PC-3 (cell line): ENCODE measurements at regions not wholly inside any gene's neighbourhood (a gene's known extent, or its start where the extent isn't known, plus 50 kb on each side); places are given as distances from the start of the nearest gene placed in this dataset.

Source experiments
- ATAC-seq: fragments of 200-7000 bp; cut with Tn5 transposase; 2 replicates; pipeline ENCODE4 v1.9.1; 2020; ENCODE audit warnings: mild to moderate bottlenecking, moderate library complexity
- BruUV-seq: library from RNA; stranded (reverse); fragments of 400-500 nt; replicated peaks from 2 replicates; lab custom pipeline; 2021; lab: Mats Ljungman, UMichigan
- CTCF ChIA-PET: fragments of 300-600 bp; sonication (Branson Sonifier 250); formaldehyde crosslinking; loops from one replicate; lab custom pipeline; 2022; ENCODE audit warnings: antibody characterized with exemption; lab: Charles Lee
- POLR2A ChIA-PET: fragments of 300-600 bp; sonication (Branson Sonifier 250); formaldehyde crosslinking; loops from one replicate; lab custom pipeline; 2022; ENCODE audit warnings: antibody characterized with exemption; ENCODE audit not compliant: unreplicated experiment; lab: Charles Lee
- DNase-seq: peaks from one replicate; pipeline ENCODE4 v3.0.0-alpha.2; 2015
- H2AFZ ChIP-seq: fragments of 300-600 bp; sonication (generic); 2 replicates; pipeline ENCODE4 v1.6.0; 2016; ENCODE audit warnings: antibody characterized with exemption, low read length
- H3F3A ChIP-seq: fragments of 300-600 bp; sonication (generic); one replicate; pipeline ENCODE4 v1.6.0; 2017; ENCODE audit warnings: antibody characterized with exemption, low read length, control low read depth, mild to moderate bottlenecking; ENCODE audit not compliant: unreplicated experiment
- H3K27ac ChIP-seq: fragments of 300-600 bp; sonication (generic); 2 replicates; pipeline ENCODE4 v1.5.1; 2016; ENCODE audit warnings: mild to moderate bottlenecking, low read length
- H3K27me3 ChIP-seq: fragments of 300-600 bp; sonication (generic); 2 replicates; pipeline ENCODE4 v1.6.1; 2016; ENCODE audit warnings: low read length, mixed read lengths
- H3K36me3 ChIP-seq: fragments of 300-600 bp; sonication (generic); 2 replicates; pipeline ENCODE4 v1.6.1; 2016; ENCODE audit warnings: low read depth, mixed run types, low read length, mixed read lengths
- H3K4me1 ChIP-seq: fragments of 300-600 bp; sonication (generic); 2 replicates; pipeline ENCODE4 v1.5.1; 2016; ENCODE audit warnings: low read length; ENCODE audit not compliant: insufficient read depth
- H3K4me2 ChIP-seq: fragments of 300-600 bp; sonication (generic); 2 replicates; pipeline ENCODE4 v1.6.0; 2016; ENCODE audit warnings: low read length
- H3K4me3 ChIP-seq: fragments of 300-600 bp; sonication (generic); 2 replicates; pipeline ENCODE4 v1.5.1; 2016; ENCODE audit warnings: mild to moderate bottlenecking, low read length, mixed read lengths
- H3K79me2 ChIP-seq: fragments of 300-600 bp; sonication (generic); 2 replicates; pipeline ENCODE4 v1.6.1; 2017; ENCODE audit warnings: low read length, mixed read lengths
- H3K9ac ChIP-seq: fragments of 300-600 bp; sonication (generic); 2 replicates; pipeline ENCODE4 v1.6.0; 2016; ENCODE audit warnings: mild to moderate bottlenecking, low read length
- H3K9me2 ChIP-seq: fragments of 300-600 bp; sonication (generic); replicated peaks from 2 replicates; pipeline ENCODE4 v1.6.1; 2016; ENCODE audit warnings: mixed run types, low read length, mixed read lengths
- H3K9me3 ChIP-seq: fragments of 300-600 bp; sonication (generic); 2 replicates; pipeline ENCODE4 v1.6.1; 2016; ENCODE audit warnings: low read length, mixed read lengths
- H4K20me1 ChIP-seq: fragments of 300-600 bp; sonication (generic); 2 replicates; pipeline ENCODE4 v1.6.1; 2016; ENCODE audit warnings: low read length, mixed read lengths
- CTCF ChIP-seq: fragments of 300-600 bp; sonication (generic); conservative IDR thresholded peaks from 2 replicates; pipeline ENCODE4 v1.5.1; 2017; ENCODE audit warnings: antibody characterized with exemption, low read depth, mild to moderate bottlenecking, low read length
- EZH2 ChIP-seq: fragments of 300-600 bp; sonication (generic); IDR thresholded peaks from one replicate; pipeline ENCODE4 v1.6.1; 2017; ENCODE audit warnings: antibody characterized with exemption, mild to moderate bottlenecking, low read length; ENCODE audit not compliant: unreplicated experiment
- EZH2phosphoT487 ChIP-seq: fragments of 300-600 bp; sonication (generic); IDR thresholded peaks from 2 replicates; pipeline ENCODE4 v1.6.1; 2018; ENCODE audit warnings: mild to moderate bottlenecking, antibody characterized with exemption, low read length, borderline replicate concordance
- intact Hi-C: fragments of 100-400 bp; cut with micrococcal nuclease; formaldehyde crosslinking; loops from 2 replicates; pipeline ENCODE4 v1.9.0; 2023

DNA sequence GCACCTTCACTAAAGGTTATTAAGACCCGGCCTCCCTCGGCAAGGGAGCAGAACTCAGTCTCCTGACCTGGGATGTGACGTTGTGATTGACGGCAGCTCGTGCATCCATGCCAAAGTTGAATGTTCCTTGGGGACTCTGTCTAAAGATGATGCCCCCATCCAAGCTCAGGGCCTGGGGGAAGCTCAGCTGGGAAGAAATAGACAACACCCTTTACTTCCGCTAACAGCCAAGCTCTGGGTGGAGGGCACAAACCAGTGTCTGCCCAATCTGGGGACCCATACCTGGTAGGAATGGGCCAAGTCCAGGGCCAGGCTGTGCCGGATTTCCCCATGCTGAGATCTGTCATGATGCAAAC lies 95.4 kb downstream of the RMI2 start:
- Histone ChIP-seq H3K27me3 (no peaks in the 10 kb centered on the region), H3F3A (no peaks in the 10 kb centered on the region), H2AFZ (no peak overlapping the region), H3K4me1 (no peaks in the 10 kb centered on the region), H3K36me3 (no peaks in the 10 kb centered on the region), H3K4me3 (no peak overlapping the region), H4K20me1 (no peaks in the 10 kb centered on the region), H3K27ac (no peak overlapping the region), H3K9me2 (no peaks in the 10 kb centered on the region), H3K9me3 (no peaks in the 10 kb centered on the region), H3K9ac (no peak overlapping the region), H3K4me2 (no peak overlapping the region), H3K79me2 (no peaks in the 10 kb centered on the region)
- ChIA-PET CTCF (no interaction called here), POLR2A (no interaction called here)
- BruUV-seq = no TSS peak
- intact Hi-C loops = no loop called here
- no peak for DNase-seq
- TF ChIP-seq EZH2 (no peak), EZH2phosphoT487 (no peak), CTCF (no peak)
- ATAC-seq = no peak

GRCh38 chr16:11445486-11445885 lies 100.2 kb downstream of the RMI2 start:
- POLR2A ChIA-PET = no interaction called here
- no peak for ATAC-seq
- intact Hi-C loops = no loop called here
- no peaks in the 10 kb centered on the region for H3K9me2 ChIP-seq
- TF ChIP-seq EZH2phosphoT487 (no peak), EZH2 (no peak), CTCF (no peak)
- no peaks in the 10 kb centered on the region for H3K4me1 ChIP-seq
- H3F3A ChIP-seq = no peaks in the 10 kb centered on the region
- H3K27ac ChIP-seq = no peak overlapping the region
- H3K27me3 ChIP-seq = no peaks in the 10 kb centered on the region
- H4K20me1 ChIP-seq = no peaks in the 10 kb centered on the region
- H3K4me2 ChIP-seq = no peak overlapping the region
- no peaks in the 10 kb centered on the region for H3K36me3 ChIP-seq
- no peak overlapping the region for H3K4me3 ChIP-seq
- CTCF ChIA-PET = no interaction called here
- no peaks in the 10 kb centered on the region for H3K79me2 ChIP-seq
- no peak for DNase-seq
- no peak overlapping the region for H3K9ac ChIP-seq
- no peaks in the 10 kb centered on the region for H3K9me3 ChIP-seq
- no TSS peak for BruUV-seq
- no peak overlapping the region for H2AFZ ChIP-seq

GRCh38 chr16:11446566-11447119 lies 101.4 kb downstream of the RMI2 start:
- ChIA-PET POLR2A (no interaction called here), CTCF (no interaction called here)
- Histone ChIP-seq H3K9ac (no peak overlapping the region), H4K20me1 (no peaks in the 10 kb centered on the region), H3K27me3 (no peaks in the 10 kb centered on the region), H3K4me3 (no peak overlapping the region), H3F3A (no peaks in the 10 kb centered on the region), H3K79me2 (no peaks in the 10 kb centered on the region), H3K36me3 (no peaks in the 10 kb centered on the region), H3K27ac (no peak overlapping the region), H3K9me3 (no peaks in the 10 kb centered on the region), H3K9me2 (no peaks in the 10 kb centered on the region), H3K4me1 (no peaks in the 10 kb centered on the region), H2AFZ (no peak overlapping the region), H3K4me2 (no peak overlapping the region)
- TF ChIP-seq EZH2phosphoT487 (no peak), EZH2 (no peak), CTCF (no peak)
- ATAC-seq (no peak), DNase-seq (no peak)
- no TSS peak for BruUV-seq
- intact Hi-C loops = no loop called here
